ENCODE measurements at regions not wholly inside any gene's neighbourhood (a gene's known extent, or its start where the extent isn't known, plus 50 kb on each side); places are given as distances from the start of the nearest gene placed in this dataset.

GRCh38 chr4:30836231-30836630, 116.1 kb downstream of the PCDH7 start:
- no peaks in the 10 kb centered on the region for H3K4me1 ChIP-seq (ENCODE audit: insufficient read depth, low read length, poor library complexity, severe bottlenecking)
- no peaks in the 10 kb centered on the region for H3F3A ChIP-seq (ENCODE audit: low read depth)
- no peak overlapping the region for H3K4me2 ChIP-seq (ENCODE audit: low read depth, low read length, poor library complexity, severe bottlenecking)
- no peak overlapping the region for H2AFZ ChIP-seq (ENCODE audit: low read length)
- no peaks in the 10 kb centered on the region for H3K9me3 ChIP-seq (ENCODE audit: insufficient read depth, low read depth, low read length)
- no peak overlapping the region for H3K4me3 ChIP-seq (ENCODE audit: low read length, poor library complexity, severe bottlenecking)
- no peaks in the 10 kb centered on the region for H3K79me2 ChIP-seq (ENCODE audit: insufficient read depth, low read length)
- TF ChIP-seq CTCF (conservative IDR thresholded peaks at IDR 0.05; ENCODE audit: low read length) = no peak
- no peak for TF ChIP-seq EZH2phosphoT487 (IDR thresholded peaks at IDR 0.05; ENCODE audit: borderline replicate concordance)
- H3K36me3 ChIP-seq (ENCODE audit: insufficient read depth, low read length) = no peaks in the 10 kb centered on the region
- no peaks in the 10 kb centered on the region for H3K9me2 ChIP-seq (replicated peaks; ENCODE audit: low read depth, low read length)
- no peaks in the 10 kb centered on the region for H4K20me1 ChIP-seq (ENCODE audit: insufficient read depth, low read length, poor library complexity, severe bottlenecking)
- no peak overlapping the region for H3K9ac ChIP-seq (ENCODE audit: low read depth, low read length, poor library complexity, severe bottlenecking)
- no peaks in the 10 kb centered on the region for H3K27me3 ChIP-seq (ENCODE audit: insufficient read depth, low read length, poor library complexity, severe bottlenecking)

GRCh38 chr4:30837131-30837539, 117.0 kb downstream of the PCDH7 start:
- no peaks in the 10 kb centered on the region for H3K36me3 ChIP-seq (ENCODE audit: insufficient read depth, low read length)
- no peak for TF ChIP-seq CTCF (conservative IDR thresholded peaks at IDR 0.05; ENCODE audit: low read length)
- no peak for TF ChIP-seq EZH2phosphoT487 (IDR thresholded peaks at IDR 0.05; ENCODE audit: borderline replicate concordance)
- no peaks in the 10 kb centered on the region for H3K79me2 ChIP-seq (ENCODE audit: insufficient read depth, low read length)
- H3F3A ChIP-seq (ENCODE audit: low read depth) = no peaks in the 10 kb centered on the region
- H3K9me3 ChIP-seq (ENCODE audit: insufficient read depth, low read depth, low read length) = no peaks in the 10 kb centered on the region
- no peaks in the 10 kb centered on the region for H3K27me3 ChIP-seq (ENCODE audit: insufficient read depth, low read length, poor library complexity, severe bottlenecking)
- no peak overlapping the region for H3K4me2 ChIP-seq (ENCODE audit: low read depth, low read length, poor library complexity, severe bottlenecking)
- no peak overlapping the region for H3K4me3 ChIP-seq (ENCODE audit: low read length, poor library complexity, severe bottlenecking)
- no peak overlapping the region for H2AFZ ChIP-seq (ENCODE audit: low read length)
- no peak overlapping the region for H3K9ac ChIP-seq (ENCODE audit: low read depth, low read length, poor library complexity, severe bottlenecking)
- no peaks in the 10 kb centered on the region for H3K9me2 ChIP-seq (replicated peaks; ENCODE audit: low read depth, low read length)
- no peaks in the 10 kb centered on the region for H3K4me1 ChIP-seq (ENCODE audit: insufficient read depth, low read length, poor library complexity, severe bottlenecking)
- H4K20me1 ChIP-seq (ENCODE audit: insufficient read depth, low read length, poor library complexity, severe bottlenecking) = no peaks in the 10 kb centered on the region

GRCh38 chr4:30837861-30838260, 117.7 kb downstream of the PCDH7 start:
- Histone ChIP-seq H3K9ac (ENCODE audit: low read depth, low read length, poor library complexity, severe bottlenecking) (no peak overlapping the region), H3K9me2 (replicated peaks; ENCODE audit: low read depth, low read length) (no peaks in the 10 kb centered on the region), H4K20me1 (ENCODE audit: insufficient read depth, low read length, poor library complexity, severe bottlenecking) (no peaks in the 10 kb centered on the region), H3K79me2 (ENCODE audit: insufficient read depth, low read length) (no peaks in the 10 kb centered on the region), H3F3A (ENCODE audit: low read depth) (no peaks in the 10 kb centered on the region), H3K9me3 (ENCODE audit: insufficient read depth, low read depth, low read length) (no peaks in the 10 kb centered on the region), H3K27me3 (ENCODE audit: insufficient read depth, low read length, poor library complexity, severe bottlenecking) (no peaks in the 10 kb centered on the region), H2AFZ (ENCODE audit: low read length) (no peak overlapping the region), H3K4me1 (ENCODE audit: insufficient read depth, low read length, poor library complexity, severe bottlenecking) (no peaks in the 10 kb centered on the region), H3K36me3 (ENCODE audit: insufficient read depth, low read length) (no peaks in the 10 kb centered on the region), H3K4me3 (ENCODE audit: low read length, poor library complexity, severe bottlenecking) (no peak overlapping the region), H3K4me2 (ENCODE audit: low read depth, low read length, poor library complexity, severe bottlenecking) (no peak overlapping the region)
- no peak for TF ChIP-seq EZH2phosphoT487 (IDR thresholded peaks at IDR 0.05; ENCODE audit: borderline replicate concordance)
- TF ChIP-seq CTCF (conservative IDR thresholded peaks at IDR 0.05; ENCODE audit: low read length) = no peak

Measured in Loucy (cell line).